ENCODE measurements at regions not wholly inside any gene's neighbourhood (a gene's known extent, or its start where the extent isn't known, plus 50 kb on each side); places are given as distances from the start of the nearest gene placed in this dataset.

GRCh38 chrX:79084923-79085322 lies 59.6 kb upstream of the GPR174 start:
- no peak for TF ChIP-seq CTCF (IDR thresholded peaks at IDR 0.05)
- TF ChIP-seq POLR2A (IDR thresholded peaks at IDR 0.05), result no peak

Measured in right lobe of liver (tissue), 4 donors.